Chondrocyte (in vitro differentiated cells): ENCODE measurements at regions not wholly inside any gene's neighbourhood (a gene's known extent, or its start where the extent isn't known, plus 50 kb on each side); places are given as distances from the start of the nearest gene placed in this dataset.

Experiments
- DNase-seq: peaks from one replicate; pipeline ENCODE4 v3.0.0; 2021; ENCODE audit warnings: mixed read lengths, low spot score
- H3K27ac Mint-ChIP-seq: one replicate; pipeline ENCODE4 v1.8.0; 2021; ENCODE audit warnings: mild to moderate bottlenecking, moderate library complexity, mixed read lengths; ENCODE audit not compliant: unreplicated experiment
- H3K27me3 Mint-ChIP-seq: 2 replicates; pipeline ENCODE4 v1.8.0; 2021; ENCODE audit warnings: low read depth, mixed read lengths
- H3K36me3 Mint-ChIP-seq: 2 replicates; pipeline ENCODE4 v1.8.0; 2021; ENCODE audit warnings: low read depth, mixed read lengths
- H3K4me1 Mint-ChIP-seq: 2 replicates; pipeline ENCODE4 v1.8.0; 2021; ENCODE audit warnings: low read depth, mild to moderate bottlenecking, mixed read lengths
- H3K4me3 Mint-ChIP-seq: one replicate; pipeline ENCODE4 v1.8.0; 2021; ENCODE audit warnings: mild to moderate bottlenecking, moderate library complexity, mixed read lengths; ENCODE audit not compliant: unreplicated experiment
- H3K9me3 Mint-ChIP-seq: 2 replicates; pipeline ENCODE4 v1.8.0; 2021; ENCODE audit warnings: low read depth, mixed read lengths
- TF ChIP-seq, protein P1 (sequence below): fragments of 200-600 bp; sonication (generic); IDR thresholded peaks from 2 replicates; pipeline ENCODE4 v1.5.0; 2021; ENCODE audit warnings: antibody characterized with exemption, mild to moderate bottlenecking, moderate library complexity

DNA sequence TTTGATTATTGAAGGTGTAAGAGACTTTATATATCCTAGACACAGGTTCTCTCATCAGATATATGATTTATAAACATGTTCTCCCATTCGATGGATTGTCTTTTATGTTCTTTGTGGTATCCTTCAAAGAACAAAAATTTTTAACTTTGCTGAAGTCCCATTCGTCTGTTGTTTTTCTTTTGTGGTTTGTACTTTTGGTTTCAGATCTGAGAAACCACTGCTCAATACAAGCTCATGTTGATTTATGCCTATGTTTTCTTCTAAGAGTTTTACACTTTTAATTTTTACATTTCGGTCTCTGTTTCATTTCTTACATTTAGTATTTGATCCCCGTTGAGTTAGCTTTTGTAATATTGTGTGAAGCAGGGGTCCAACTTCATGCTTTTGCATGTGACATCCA is 103.3 kb upstream of the SPRED1 start:
- peaks cover 7% of the 10 kb centered on the region for H3K36me3 Mint-ChIP-seq
- TF ChIP-seq, protein P1, sequence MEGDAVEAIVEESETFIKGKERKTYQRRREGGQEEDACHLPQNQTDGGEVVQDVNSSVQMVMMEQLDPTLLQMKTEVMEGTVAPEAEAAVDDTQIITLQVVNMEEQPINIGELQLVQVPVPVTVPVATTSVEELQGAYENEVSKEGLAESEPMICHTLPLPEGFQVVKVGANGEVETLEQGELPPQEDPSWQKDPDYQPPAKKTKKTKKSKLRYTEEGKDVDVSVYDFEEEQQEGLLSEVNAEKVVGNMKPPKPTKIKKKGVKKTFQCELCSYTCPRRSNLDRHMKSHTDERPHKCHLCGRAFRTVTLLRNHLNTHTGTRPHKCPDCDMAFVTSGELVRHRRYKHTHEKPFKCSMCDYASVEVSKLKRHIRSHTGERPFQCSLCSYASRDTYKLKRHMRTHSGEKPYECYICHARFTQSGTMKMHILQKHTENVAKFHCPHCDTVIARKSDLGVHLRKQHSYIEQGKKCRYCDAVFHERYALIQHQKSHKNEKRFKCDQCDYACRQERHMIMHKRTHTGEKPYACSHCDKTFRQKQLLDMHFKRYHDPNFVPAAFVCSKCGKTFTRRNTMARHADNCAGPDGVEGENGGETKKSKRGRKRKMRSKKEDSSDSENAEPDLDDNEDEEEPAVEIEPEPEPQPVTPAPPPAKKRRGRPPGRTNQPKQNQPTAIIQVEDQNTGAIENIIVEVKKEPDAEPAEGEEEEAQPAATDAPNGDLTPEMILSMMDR = no peak
- H3K27me3 Mint-ChIP-seq = no peaks in the 10 kb centered on the region
- H3K27ac Mint-ChIP-seq = no peak overlapping the region
- peaks cover 16% of the 10 kb centered on the region for H3K4me1 Mint-ChIP-seq
- no peak for DNase-seq
- peaks cover 30% of the 10 kb centered on the region for H3K9me3 Mint-ChIP-seq
- no peak overlapping the region for H3K4me3 Mint-ChIP-seq

DNA sequence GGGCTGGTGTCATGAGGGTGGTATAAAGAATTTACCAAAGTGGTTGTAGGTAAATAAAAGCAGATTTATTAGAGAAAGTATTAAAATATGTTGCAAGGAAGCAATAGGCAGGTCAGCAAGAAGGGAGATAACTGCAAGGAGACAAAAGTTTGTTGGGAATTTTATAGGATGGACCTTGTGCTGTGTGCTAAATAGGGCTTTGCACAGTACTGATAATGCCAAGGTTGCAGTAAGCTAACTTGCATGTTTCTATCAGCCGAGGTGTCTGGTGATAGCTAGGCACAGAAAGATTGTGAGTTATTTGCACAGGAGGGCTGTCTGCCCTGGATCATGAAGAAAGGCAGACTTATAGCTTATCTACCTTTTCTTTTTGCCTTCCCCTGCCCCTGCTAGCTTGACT is 102.5 kb upstream of the SPRED1 start:
- H3K27me3 Mint-ChIP-seq = no peaks in the 10 kb centered on the region
- peaks cover 9% of the 10 kb centered on the region for H3K4me1 Mint-ChIP-seq
- no peak overlapping the region for H3K27ac Mint-ChIP-seq

DNA sequence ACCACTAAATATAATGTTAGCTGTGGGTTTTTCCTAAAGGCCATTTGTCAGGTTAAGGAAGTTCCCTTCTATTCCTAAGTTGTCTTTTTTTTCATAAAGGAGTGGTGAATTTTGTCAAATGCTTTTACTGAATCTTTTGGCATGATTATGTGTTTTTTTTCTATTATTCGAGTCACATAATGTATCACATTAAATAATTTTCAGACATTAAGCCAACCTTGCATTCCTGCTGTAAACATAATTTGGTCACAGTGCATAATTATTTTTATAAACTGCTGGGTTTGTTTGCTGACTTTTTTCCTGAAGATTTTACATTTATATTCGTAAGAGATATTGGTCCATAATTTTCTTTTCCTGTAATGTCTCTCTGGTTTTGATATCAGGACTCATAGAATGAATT is 101.8 kb upstream of the SPRED1 start:
- H3K27me3 Mint-ChIP-seq = no peaks in the 10 kb centered on the region
- peaks cover 34% of the 10 kb centered on the region for H3K9me3 Mint-ChIP-seq
- peaks cover 7% of the 10 kb centered on the region for H3K36me3 Mint-ChIP-seq
- no peak for DNase-seq
- no peak overlapping the region for H3K27ac Mint-ChIP-seq
- TF ChIP-seq, protein P1 = no peak
- H3K4me3 Mint-ChIP-seq = no peak overlapping the region
- H3K4me1 Mint-ChIP-seq = peaks cover 3% of the 10 kb centered on the region

More for the DNA sequence above, 102.5 kb upstream of the SPRED1 start:
- no peak for DNase-seq
- Mint-ChIP-seq H3K4me3 (no peak overlapping the region), H3K36me3 (peaks cover 7% of the 10 kb centered on the region), H3K9me3 (peaks cover 30% of the 10 kb centered on the region)
- TF ChIP-seq, protein P1 = no peak

DNA sequence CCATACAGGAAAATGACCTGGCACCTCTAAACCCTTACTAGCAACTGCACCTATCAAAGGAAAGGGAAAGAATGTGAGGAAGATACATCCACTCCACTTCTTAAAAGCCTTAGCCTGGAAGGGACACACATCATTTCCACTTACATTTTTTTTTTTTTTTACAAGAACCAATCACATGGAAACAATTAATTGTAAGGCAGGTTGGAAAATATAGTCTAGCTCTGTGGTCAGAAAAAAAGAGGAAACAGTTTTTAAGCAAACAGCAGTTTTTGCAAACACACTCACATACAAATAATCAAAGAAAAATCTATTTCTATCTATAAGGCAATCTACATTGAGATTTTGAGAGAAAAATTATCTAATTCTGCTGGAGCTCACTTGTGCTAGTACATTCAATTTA is 98.9 kb upstream of the SPRED1 start:
- Mint-ChIP-seq H3K36me3 (peaks cover 10% of the 10 kb centered on the region), H3K4me3 (no peak overlapping the region), H3K4me1 (no peaks in the 10 kb centered on the region), H3K27ac (no peak overlapping the region), H3K27me3 (no peaks in the 10 kb centered on the region), H3K9me3 (peaks cover 46% of the 10 kb centered on the region)
- TF ChIP-seq, protein P1 = no peak
- no peak for DNase-seq

DNA sequence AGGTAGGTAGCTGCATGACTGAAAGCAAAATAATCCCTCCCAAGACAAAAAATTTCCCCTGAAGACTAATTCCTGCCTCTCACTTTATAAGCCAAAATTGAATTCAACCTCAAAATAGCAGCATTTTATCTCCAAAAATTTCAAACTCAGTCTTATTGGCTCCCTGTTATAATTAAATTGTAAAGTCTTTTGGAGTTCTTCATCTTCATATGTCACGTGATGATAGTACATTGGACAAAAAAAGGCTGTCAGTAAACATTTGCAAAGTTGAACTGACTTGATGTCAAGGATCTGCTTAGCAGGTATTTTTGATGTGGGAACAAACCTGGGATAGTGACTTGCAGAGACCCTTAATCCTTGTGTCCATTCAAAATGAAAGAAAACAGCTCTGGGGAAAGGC is 98.4 kb upstream of the SPRED1 start:
- H3K27me3 Mint-ChIP-seq = no peaks in the 10 kb centered on the region
- H3K4me1 Mint-ChIP-seq = no peaks in the 10 kb centered on the region
- DNase-seq = no peak
- no peak overlapping the region for H3K27ac Mint-ChIP-seq
- peaks cover 10% of the 10 kb centered on the region for H3K36me3 Mint-ChIP-seq
- no peak overlapping the region for H3K4me3 Mint-ChIP-seq
- TF ChIP-seq, protein P1 = no peak
- H3K9me3 Mint-ChIP-seq = peaks cover 45% of the 10 kb centered on the region
